ENCODE measurements at regions not wholly inside any gene's neighbourhood (a gene's known extent, or its start where the extent isn't known, plus 50 kb on each side); places are given as distances from the start of the nearest gene placed in this dataset.

DNA sequence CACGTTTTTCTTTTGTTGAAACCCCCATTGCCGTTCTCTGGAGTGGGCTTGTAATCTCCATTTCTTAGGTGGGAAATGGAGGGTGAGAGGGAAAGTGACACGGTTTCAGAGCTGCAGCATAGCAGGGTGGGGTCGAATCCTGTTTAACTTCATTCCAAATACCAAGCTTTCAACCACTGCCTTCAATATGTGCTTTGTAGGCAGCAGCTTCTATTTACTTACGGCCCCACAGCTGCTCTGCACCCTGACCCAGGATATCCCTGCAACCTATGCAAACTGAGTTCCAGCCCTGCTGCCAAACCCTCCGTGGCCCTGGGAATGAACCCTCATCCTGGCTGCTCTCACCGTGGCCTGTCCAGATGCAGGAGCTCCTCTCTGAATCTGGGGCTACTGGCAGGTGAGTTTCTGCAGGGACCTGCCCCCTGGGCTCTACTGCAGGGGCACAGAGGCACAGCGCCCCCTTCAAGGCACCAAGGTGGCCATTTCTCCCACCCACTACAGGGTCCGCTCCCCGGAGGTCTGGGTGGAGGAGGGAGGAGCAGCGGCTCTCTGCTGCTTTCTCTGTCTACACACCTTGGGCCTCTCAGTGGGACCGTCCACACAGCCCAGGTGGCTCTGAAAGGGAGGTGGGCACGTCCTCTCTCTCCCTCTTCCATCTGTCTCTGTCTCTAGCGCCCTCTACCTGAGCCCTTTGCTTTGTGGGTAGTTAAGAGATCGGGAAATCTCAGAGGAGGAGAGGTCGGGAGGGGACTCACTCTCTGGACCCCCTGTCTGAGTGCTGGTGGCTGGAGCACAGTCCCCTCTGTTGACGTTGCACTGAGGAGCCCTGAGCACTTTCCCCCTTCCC lies 279.1 kb downstream of the BRD1 start:
- TF ChIP-seq, protein P1, sequence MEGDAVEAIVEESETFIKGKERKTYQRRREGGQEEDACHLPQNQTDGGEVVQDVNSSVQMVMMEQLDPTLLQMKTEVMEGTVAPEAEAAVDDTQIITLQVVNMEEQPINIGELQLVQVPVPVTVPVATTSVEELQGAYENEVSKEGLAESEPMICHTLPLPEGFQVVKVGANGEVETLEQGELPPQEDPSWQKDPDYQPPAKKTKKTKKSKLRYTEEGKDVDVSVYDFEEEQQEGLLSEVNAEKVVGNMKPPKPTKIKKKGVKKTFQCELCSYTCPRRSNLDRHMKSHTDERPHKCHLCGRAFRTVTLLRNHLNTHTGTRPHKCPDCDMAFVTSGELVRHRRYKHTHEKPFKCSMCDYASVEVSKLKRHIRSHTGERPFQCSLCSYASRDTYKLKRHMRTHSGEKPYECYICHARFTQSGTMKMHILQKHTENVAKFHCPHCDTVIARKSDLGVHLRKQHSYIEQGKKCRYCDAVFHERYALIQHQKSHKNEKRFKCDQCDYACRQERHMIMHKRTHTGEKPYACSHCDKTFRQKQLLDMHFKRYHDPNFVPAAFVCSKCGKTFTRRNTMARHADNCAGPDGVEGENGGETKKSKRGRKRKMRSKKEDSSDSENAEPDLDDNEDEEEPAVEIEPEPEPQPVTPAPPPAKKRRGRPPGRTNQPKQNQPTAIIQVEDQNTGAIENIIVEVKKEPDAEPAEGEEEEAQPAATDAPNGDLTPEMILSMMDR (conservative IDR thresholded peaks at IDR 0.05; ENCODE audit: low read length) = peak; percentile 62
- no peak for TF ChIP-seq EZH2phosphoT487 (IDR thresholded peaks at IDR 0.05; ENCODE audit: borderline replicate concordance)
- H3K36me3 ChIP-seq (ENCODE audit: insufficient read depth, low read length) = no peaks in the 10 kb centered on the region
- no peaks in the 10 kb centered on the region for H4K20me1 ChIP-seq (ENCODE audit: insufficient read depth, low read length, poor library complexity, severe bottlenecking)
- H3K79me2 ChIP-seq (ENCODE audit: insufficient read depth, low read length) = no peaks in the 10 kb centered on the region
- no peaks in the 10 kb centered on the region for H3K27me3 ChIP-seq (ENCODE audit: insufficient read depth, low read length, poor library complexity, severe bottlenecking)
- no peaks in the 10 kb centered on the region for H3K4me1 ChIP-seq (ENCODE audit: insufficient read depth, low read length, poor library complexity, severe bottlenecking)
- no peak overlapping the region for H3K9ac ChIP-seq (ENCODE audit: low read depth, low read length, poor library complexity, severe bottlenecking)
- H3K4me3 ChIP-seq (ENCODE audit: low read length, poor library complexity, severe bottlenecking) = no peak overlapping the region
- H3F3A ChIP-seq (ENCODE audit: low read depth) = no peaks in the 10 kb centered on the region
- no peak overlapping the region for H3K4me2 ChIP-seq (ENCODE audit: low read depth, low read length, poor library complexity, severe bottlenecking)
- H3K9me2 ChIP-seq (replicated peaks; ENCODE audit: low read depth, low read length) = no peaks in the 10 kb centered on the region
- H2AFZ ChIP-seq (ENCODE audit: low read length) = no peak overlapping the region
- no peaks in the 10 kb centered on the region for H3K9me3 ChIP-seq (ENCODE audit: insufficient read depth, low read depth, low read length)

DNA sequence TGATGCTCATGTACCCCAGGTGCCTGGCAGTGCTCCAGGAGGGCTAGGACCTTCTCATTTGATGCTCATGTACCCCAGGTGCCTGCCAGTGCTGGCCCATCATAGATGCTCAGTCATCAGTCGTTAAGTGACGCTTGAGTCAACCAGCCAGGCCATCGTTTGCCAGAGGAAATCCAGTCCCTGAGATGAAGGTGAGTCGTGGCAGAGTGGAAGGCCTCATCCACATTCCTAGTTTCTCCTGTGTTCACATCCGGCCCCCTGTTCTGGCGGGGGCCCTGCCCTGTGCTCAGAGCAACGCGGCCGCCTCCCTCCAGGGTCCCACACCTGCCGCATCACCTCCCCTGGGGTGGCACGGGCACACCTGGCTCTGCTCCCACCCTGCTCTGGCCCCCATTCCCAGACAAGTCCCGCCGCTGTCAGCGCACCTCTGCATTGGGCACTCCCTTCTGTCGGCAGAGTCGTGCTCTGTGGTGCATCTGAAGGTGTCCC lies 279.9 kb downstream of the BRD1 start:
- Histone ChIP-seq H3K9me3 (ENCODE audit: insufficient read depth, low read depth, low read length) (no peaks in the 10 kb centered on the region), H3F3A (ENCODE audit: low read depth) (no peaks in the 10 kb centered on the region), H2AFZ (ENCODE audit: low read length) (no peak overlapping the region), H3K4me1 (ENCODE audit: insufficient read depth, low read length, poor library complexity, severe bottlenecking) (peaks cover 3% of the 10 kb centered on the region), H3K36me3 (ENCODE audit: insufficient read depth, low read length) (no peaks in the 10 kb centered on the region), H3K79me2 (ENCODE audit: insufficient read depth, low read length) (no peaks in the 10 kb centered on the region), H3K9ac (ENCODE audit: low read depth, low read length, poor library complexity, severe bottlenecking) (no peak overlapping the region), H3K9me2 (replicated peaks; ENCODE audit: low read depth, low read length) (no peaks in the 10 kb centered on the region), H3K4me3 (ENCODE audit: low read length, poor library complexity, severe bottlenecking) (no peak overlapping the region), H3K27me3 (ENCODE audit: insufficient read depth, low read length, poor library complexity, severe bottlenecking) (no peaks in the 10 kb centered on the region), H4K20me1 (ENCODE audit: insufficient read depth, low read length, poor library complexity, severe bottlenecking) (no peaks in the 10 kb centered on the region), H3K4me2 (ENCODE audit: low read depth, low read length, poor library complexity, severe bottlenecking) (no peak overlapping the region)
- TF ChIP-seq, protein P1 (conservative IDR thresholded peaks at IDR 0.05; ENCODE audit: low read length) = no peak
- TF ChIP-seq EZH2phosphoT487 (IDR thresholded peaks at IDR 0.05; ENCODE audit: borderline replicate concordance) = no peak

DNA sequence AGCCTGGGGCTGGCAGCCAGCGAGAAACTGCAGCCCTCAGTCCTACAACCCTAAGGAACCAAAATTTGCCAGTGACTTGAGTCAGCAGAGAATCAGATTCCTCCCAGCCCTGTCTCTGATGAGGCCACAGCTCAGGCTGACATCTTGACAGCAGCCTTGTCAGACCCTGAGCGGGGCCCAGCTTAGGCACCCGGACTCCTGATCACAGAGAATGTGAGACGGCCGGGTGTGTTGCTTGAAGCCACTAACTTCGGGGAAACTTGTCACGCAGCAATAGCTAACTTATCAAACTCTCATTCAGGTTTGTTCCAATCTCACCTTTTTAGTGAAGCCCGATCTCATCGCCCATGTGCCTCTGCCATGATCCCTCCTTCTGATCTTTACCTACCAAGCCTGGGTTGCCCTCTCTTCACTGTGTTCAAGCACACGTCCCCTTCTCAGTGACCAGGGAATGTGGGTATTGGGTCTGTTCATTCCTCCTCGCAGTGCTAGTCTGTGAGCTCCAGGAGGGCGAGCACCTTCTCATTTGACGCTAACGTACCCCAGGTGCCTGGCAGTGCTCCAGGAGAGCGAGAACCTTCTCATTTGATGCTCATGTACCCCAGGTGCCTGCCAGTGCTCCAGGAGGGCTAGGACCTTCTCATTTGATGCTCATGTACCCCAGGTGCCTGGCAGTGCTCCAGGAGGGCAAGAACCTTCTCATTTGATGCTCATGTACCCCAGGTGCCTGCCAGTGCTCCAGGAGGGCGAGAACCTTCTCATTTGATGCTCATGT lies 280.7 kb downstream of the BRD1 start:
- no peaks in the 10 kb centered on the region for H3K27me3 ChIP-seq (ENCODE audit: insufficient read depth, low read length, poor library complexity, severe bottlenecking)
- peaks cover 4% of the 10 kb centered on the region for H3K4me1 ChIP-seq (ENCODE audit: insufficient read depth, low read length, poor library complexity, severe bottlenecking)
- H3K36me3 ChIP-seq (ENCODE audit: insufficient read depth, low read length) = no peaks in the 10 kb centered on the region
- no peaks in the 10 kb centered on the region for H3K9me3 ChIP-seq (ENCODE audit: insufficient read depth, low read depth, low read length)
- H3K9ac ChIP-seq (ENCODE audit: low read depth, low read length, poor library complexity, severe bottlenecking) = no peak overlapping the region
- no peaks in the 10 kb centered on the region for H3F3A ChIP-seq (ENCODE audit: low read depth)
- no peaks in the 10 kb centered on the region for H3K79me2 ChIP-seq (ENCODE audit: insufficient read depth, low read length)
- TF ChIP-seq EZH2phosphoT487 (IDR thresholded peaks at IDR 0.05; ENCODE audit: borderline replicate concordance) = no peak
- TF ChIP-seq, protein P1 (conservative IDR thresholded peaks at IDR 0.05; ENCODE audit: low read length) = no peak
- no peaks in the 10 kb centered on the region for H3K9me2 ChIP-seq (replicated peaks; ENCODE audit: low read depth, low read length)
- no peak overlapping the region for H3K4me2 ChIP-seq (ENCODE audit: low read depth, low read length, poor library complexity, severe bottlenecking)
- H4K20me1 ChIP-seq (ENCODE audit: insufficient read depth, low read length, poor library complexity, severe bottlenecking) = no peaks in the 10 kb centered on the region
- no peak overlapping the region for H3K4me3 ChIP-seq (ENCODE audit: low read length, poor library complexity, severe bottlenecking)
- no peak overlapping the region for H2AFZ ChIP-seq (ENCODE audit: low read length)
